GM21737 (cell line): ENCODE measurements at regions not wholly inside any gene's neighbourhood (a gene's known extent, or its start where the extent isn't known, plus 50 kb on each side); places are given as distances from the start of the nearest gene placed in this dataset.

ENCODE experiments used
- ATAC-seq: cut with Tn5 transposase; IDR thresholded peaks from one replicate; pipeline ENCODE4 v1.9.1; 2021; ENCODE audit warnings: mild to moderate bottlenecking, moderate library complexity; ENCODE audit not compliant: unreplicated experiment

- no peak for ATAC-seq
Measured at GRCh38 chr10:105697290-105697780, 1056.2 kb downstream of the SORCS3 start.

GRCh38 chr10:105691811-105692210, 1050.7 kb downstream of the SORCS3 start:
- no peak for ATAC-seq

- no peak for ATAC-seq
Measured at GRCh38 chr10:105682911-105683310, 1041.8 kb downstream of the SORCS3 start.

GRCh38 chr10:105681051-105681450, 1040.0 kb downstream of the SORCS3 start:
- no peak for ATAC-seq

- ATAC-seq = no peak
Measured at GRCh38 chr10:105679781-105680180, 1038.7 kb downstream of the SORCS3 start.

GRCh38 chr10:105675333-105675732, 1034.2 kb downstream of the SORCS3 start:
- ATAC-seq = no peak

GRCh38 chr10:105674448-105674847, 1033.4 kb downstream of the SORCS3 start:
- ATAC-seq = no peak

GRCh38 chr10:105658696-105659095, 1017.6 kb downstream of the SORCS3 start:
- ATAC-seq = no peak

GRCh38 chr10:105656856-105657255, 1015.8 kb downstream of the SORCS3 start:
- ATAC-seq = no peak

- ATAC-seq = no peak
Measured at GRCh38 chr10:105650306-105650705, 1009.2 kb downstream of the SORCS3 start.

- ATAC-seq = no peak
Measured at GRCh38 chr10:105647354-105647753, 1006.3 kb downstream of the SORCS3 start.

- ATAC-seq = no peak
Measured at GRCh38 chr10:105644978-105645377, 1003.9 kb downstream of the SORCS3 start.

- ATAC-seq = no peak
Measured at GRCh38 chr10:105644559-105644958, 1003.5 kb downstream of the SORCS3 start.

- ATAC-seq = no peak
Measured at GRCh38 chr10:105644091-105644490, 1003.0 kb downstream of the SORCS3 start.

- no peak for ATAC-seq
Measured at GRCh38 chr10:105643660-105644059, 1002.6 kb downstream of the SORCS3 start.

- ATAC-seq = no peak
Measured at GRCh38 chr10:105634281-105634680, 993.2 kb downstream of the SORCS3 start.

- no peak for ATAC-seq
Measured at GRCh38 chr10:105615715-105616365, 974.8 kb downstream of the SORCS3 start.

GRCh38 chr10:105611244-105611798, 970.2 kb downstream of the SORCS3 start:
- ATAC-seq = no peak

- ATAC-seq = no peak
Measured at GRCh38 chr10:105609451-105609850, 968.4 kb downstream of the SORCS3 start.

GRCh38 chr10:105605918-105606317, 964.8 kb downstream of the SORCS3 start:
- ATAC-seq = no peak

- ATAC-seq = no peak
Measured at GRCh38 chr10:105605104-105605503, 964.0 kb downstream of the SORCS3 start.

GRCh38 chr10:105598207-105598606, 957.1 kb downstream of the SORCS3 start:
- ATAC-seq = no peak

GRCh38 chr10:105597312-105597711, 956.2 kb downstream of the SORCS3 start:
- ATAC-seq = no peak
